Spleen (tissue), 11 donors: ENCODE measurements at regions not wholly inside any gene's neighbourhood (a gene's known extent, or its start where the extent isn't known, plus 50 kb on each side); places are given as distances from the start of the nearest gene placed in this dataset.

Source experiments
- DNase-seq: peaks from one replicate; pipeline ENCODE4 v3.0.0-alpha.2; 2020
- H3K27ac ChIP-seq, 8 donors: fragments of 200-600 bp; sonication (generic) in 7 of 8; 1 replicate in 4 of 8; 2 replicates in 4 of 8; pipeline versions ENCODE4 v1.5.0 to v1.8.0; 2016 to 2021; ENCODE audit warnings: inconsistent platforms in 4 of 8, mild to moderate bottlenecking in 4 of 8, moderate library complexity in 1 of 8
- H3K27me3 ChIP-seq, 7 donors: fragments of 200-600 bp; sonication (generic) in 6 of 7; replicated peaks in 1 of 7; 1 replicate in 4 of 7; 2 replicates in 3 of 7; pipeline versions ENCODE4 v1.5.0 to v1.8.0; 2016 to 2021; ENCODE audit warnings: inconsistent platforms in 3 of 7, mild to moderate bottlenecking in 1 of 7
- H3K36me3 ChIP-seq, 6 donors: fragments of 200-600 bp; sonication (generic) in 5 of 6; 1 replicate in 4 of 6; 2 replicates in 2 of 6; pipeline versions ENCODE4 v1.5.0 to v1.8.0; 2016 to 2021; ENCODE audit warnings: inconsistent platforms in 2 of 6
- H3K4me1 ChIP-seq, 6 donors: fragments of 200-600 bp; sonication (generic) in 5 of 6; 1 replicate in 3 of 6; 2 replicates in 3 of 6; pipeline versions ENCODE4 v1.5.0 to v1.8.0; 2016 to 2021; ENCODE audit warnings: inconsistent platforms in 3 of 6
- H3K4me3 ChIP-seq, 8 donors: fragments of 200-600 bp; sonication (generic) in 7 of 8; 1 replicate in 4 of 8; 2 replicates in 4 of 8; pipeline versions ENCODE4 v1.5.0 to v1.8.0; 2016 to 2021; ENCODE audit warnings: inconsistent platforms in 4 of 8, mild to moderate bottlenecking in 4 of 8, moderate library complexity in 2 of 8
- H3K9me3 ChIP-seq, 8 donors: fragments of 200-600 bp; sonication (generic) in 7 of 8; 1 replicate in 4 of 8; 2 replicates in 4 of 8; pipeline versions ENCODE4 v1.5.0 to v1.8.0; 2016 to 2021; ENCODE audit warnings: inconsistent platforms in 4 of 8
- POLR2A ChIP-seq, 3 donors: fragments of 450-650 bp; IDR thresholded peaks; one replicate each; pipeline ENCODE4 v1.5.1; 2017; ENCODE audit warnings: antibody characterized with exemption in 3 of 3, mild to moderate bottlenecking in 1 of 3
- POLR2AphosphoS5 ChIP-seq, 3 donors: sonication (generic); formaldehyde crosslinking; IDR thresholded peaks; one replicate each; pipeline ENCODE4 v1.5.1; 2017; ENCODE audit warnings: antibody characterized with exemption in 3 of 3
- WGBS, 5 donors: extraction: QIAGEN DNeasy Blood & Tissue Kit in 3 of 5; methylation state at CpG; one replicate each; pipeline versions ENCODE4 v1.1.5 to v1.1.7; 2013 to 2018; 5-methylcytosine and 5-hydroxymethylcytosine counted together
- intact Hi-C: fragments of 100-400 bp; cut with DNase I; formaldehyde crosslinking; loops from one replicate; pipeline ENCODE4 v1.15.0; 2023; ENCODE audit warnings: low total_unique reads
- TF ChIP-seq, protein P1 (sequence below), 11 experiments: fragments of 200-600 bp in 7 of 11; fragments of 450-650 bp in 4 of 11; sonication (generic) in 4 of 11; IDR thresholded peaks in 8 of 11; conservative IDR thresholded peaks in 3 of 11; 1 replicate in 7 of 11; 2 replicates in 4 of 11; pipeline versions ENCODE4 v1.4.0 to v1.8.0; 2016 to 2021; ENCODE audit warnings: antibody characterized with exemption in 11 of 11, inconsistent platforms in 4 of 11, mild to moderate bottlenecking in 1 of 11
- donor health status: healthy with polysubstance abuse.
- donor health status: DM: no; HTN: no; CAD: no; lungs with moderate emphysema.
- donor health status: DM: no; HTN: no; CAD: no.
- donor health status: Bipolar disorder and iron deficiency.
- donor health status: healthy.
- donor health status: DM: no; HTN: no; CAD: no.
- donor health status: DM: yes; HTN: yes; CAD: no.

DNA sequence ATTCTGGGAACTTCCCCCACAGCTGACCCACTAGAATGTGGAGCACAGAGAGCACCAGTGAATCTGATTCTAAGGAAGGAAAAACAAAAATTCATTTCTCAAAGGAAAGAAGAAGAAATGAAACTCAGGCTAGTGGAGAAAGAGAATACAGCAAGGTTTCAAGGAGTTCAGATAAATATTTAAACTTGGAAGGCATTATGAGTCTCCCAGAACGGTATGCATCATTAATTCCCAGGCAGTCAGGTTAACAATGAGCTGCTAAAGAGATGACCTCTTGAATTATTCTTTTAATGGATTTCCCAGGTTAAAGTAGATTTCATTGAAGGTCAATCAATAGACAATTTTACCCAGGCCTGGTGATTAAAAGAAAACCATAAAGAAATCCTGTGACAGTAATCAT lies 103.6 kb upstream of the KAZN start:
- intact Hi-C loops: no loop called here
- Histone ChIP-seq H3K27me3 (peaks cover 0 to 53% (median 0%) of the 10 kb centered on the region in 7 donors), H3K36me3 (no peaks in the 10 kb centered on the region), H3K9me3 (no peaks in the 10 kb centered on the region), H3K4me3 (no peak overlapping the region), H3K27ac (no peak overlapping the region), H3K4me1 (no peaks in the 10 kb centered on the region)
- TF ChIP-seq POLR2AphosphoS5 (IDR thresholded peaks at IDR 0.05): no peak
- TF ChIP-seq, protein P1, sequence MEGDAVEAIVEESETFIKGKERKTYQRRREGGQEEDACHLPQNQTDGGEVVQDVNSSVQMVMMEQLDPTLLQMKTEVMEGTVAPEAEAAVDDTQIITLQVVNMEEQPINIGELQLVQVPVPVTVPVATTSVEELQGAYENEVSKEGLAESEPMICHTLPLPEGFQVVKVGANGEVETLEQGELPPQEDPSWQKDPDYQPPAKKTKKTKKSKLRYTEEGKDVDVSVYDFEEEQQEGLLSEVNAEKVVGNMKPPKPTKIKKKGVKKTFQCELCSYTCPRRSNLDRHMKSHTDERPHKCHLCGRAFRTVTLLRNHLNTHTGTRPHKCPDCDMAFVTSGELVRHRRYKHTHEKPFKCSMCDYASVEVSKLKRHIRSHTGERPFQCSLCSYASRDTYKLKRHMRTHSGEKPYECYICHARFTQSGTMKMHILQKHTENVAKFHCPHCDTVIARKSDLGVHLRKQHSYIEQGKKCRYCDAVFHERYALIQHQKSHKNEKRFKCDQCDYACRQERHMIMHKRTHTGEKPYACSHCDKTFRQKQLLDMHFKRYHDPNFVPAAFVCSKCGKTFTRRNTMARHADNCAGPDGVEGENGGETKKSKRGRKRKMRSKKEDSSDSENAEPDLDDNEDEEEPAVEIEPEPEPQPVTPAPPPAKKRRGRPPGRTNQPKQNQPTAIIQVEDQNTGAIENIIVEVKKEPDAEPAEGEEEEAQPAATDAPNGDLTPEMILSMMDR (IDR thresholded peaks at IDR 0.05 in 8 of 11, conservative IDR thresholded peaks at IDR 0.05 in 3 of 11): no peak
- no peak for TF ChIP-seq POLR2A (IDR thresholded peaks at IDR 0.05)
- no peak for DNase-seq
- WGBS, 5 donors: 47 to 74% (median 63%) methylated on average over 1 of the region's 1 CpG

DNA sequence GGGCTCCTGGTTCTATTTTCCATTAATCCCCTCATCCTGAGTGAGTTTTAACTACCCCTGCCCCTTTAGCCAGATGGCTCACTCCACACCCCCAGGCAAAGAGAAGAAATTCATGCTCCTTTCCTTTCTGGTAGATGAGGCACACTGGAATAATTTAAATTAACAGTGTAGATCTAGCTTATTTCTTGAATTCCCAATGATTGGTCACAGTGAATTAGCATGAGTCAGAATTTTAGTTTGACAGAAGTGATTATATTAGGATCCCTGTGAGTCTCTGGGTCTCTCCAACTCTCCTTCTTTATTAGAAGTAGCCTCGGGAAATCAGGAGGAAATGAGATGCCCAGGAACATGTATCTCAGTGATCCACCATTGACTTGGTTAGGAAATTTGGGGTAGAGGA lies 103.1 kb upstream of the KAZN start:
- Histone ChIP-seq H3K36me3 (no peaks in the 10 kb centered on the region), H3K4me1 (no peaks in the 10 kb centered on the region), H3K27ac (no peak overlapping the region), H3K4me3 (no peak overlapping the region), H3K9me3 (no peaks in the 10 kb centered on the region), H3K27me3 (peaks cover 0 to 56% (median 0%) of the 10 kb centered on the region in 7 donors)
- WGBS, 5 donors: 69 to 91% (median 77%) methylated on average over 1 of the region's 1 CpG
- TF ChIP-seq, protein P1 (IDR thresholded peaks at IDR 0.05 in 8 of 11, conservative IDR thresholded peaks at IDR 0.05 in 3 of 11): no peak
- TF ChIP-seq POLR2AphosphoS5 (IDR thresholded peaks at IDR 0.05) (no peak), POLR2A (IDR thresholded peaks at IDR 0.05) (no peak)
- DNase-seq: no peak
- intact Hi-C loops: no loop called here

DNA sequence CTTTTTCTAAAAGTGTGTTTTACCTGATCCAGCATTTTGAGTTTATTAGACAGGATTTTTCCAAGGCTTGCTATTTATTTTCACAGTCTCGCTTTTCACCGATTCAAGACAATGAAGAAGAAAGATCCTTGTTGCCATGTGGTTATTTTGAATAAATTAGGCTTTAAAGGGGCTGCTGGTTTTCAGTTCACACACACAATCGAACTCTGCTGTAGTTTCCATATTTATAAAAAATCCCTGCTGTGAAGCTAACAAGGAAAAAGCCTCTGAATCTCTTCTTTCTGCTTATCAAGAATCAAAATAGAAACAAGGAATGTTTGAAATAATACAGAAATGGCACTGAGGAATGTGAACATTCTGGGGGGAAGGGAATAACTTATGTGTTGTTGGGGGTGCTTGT lies 102.5 kb upstream of the KAZN start:
- Histone ChIP-seq H3K4me3 (no peak overlapping the region), H3K27ac (no peak overlapping the region), H3K4me1 (no peaks in the 10 kb centered on the region), H3K36me3 (no peaks in the 10 kb centered on the region), H3K27me3 (peaks cover 0 to 56% (median 0%) of the 10 kb centered on the region in 7 donors), H3K9me3 (no peaks in the 10 kb centered on the region)
- no peak for DNase-seq
- TF ChIP-seq, protein P1 (IDR thresholded peaks at IDR 0.05 in 8 of 11, conservative IDR thresholded peaks at IDR 0.05 in 3 of 11): no peak
- TF ChIP-seq POLR2AphosphoS5 (IDR thresholded peaks at IDR 0.05) (no peak), POLR2A (IDR thresholded peaks at IDR 0.05) (no peak)
- WGBS, 5 donors: 74 to 89% (median 77%) methylated on average over 3 of the region's 3 CpGs
- intact Hi-C loops: no loop called here

DNA sequence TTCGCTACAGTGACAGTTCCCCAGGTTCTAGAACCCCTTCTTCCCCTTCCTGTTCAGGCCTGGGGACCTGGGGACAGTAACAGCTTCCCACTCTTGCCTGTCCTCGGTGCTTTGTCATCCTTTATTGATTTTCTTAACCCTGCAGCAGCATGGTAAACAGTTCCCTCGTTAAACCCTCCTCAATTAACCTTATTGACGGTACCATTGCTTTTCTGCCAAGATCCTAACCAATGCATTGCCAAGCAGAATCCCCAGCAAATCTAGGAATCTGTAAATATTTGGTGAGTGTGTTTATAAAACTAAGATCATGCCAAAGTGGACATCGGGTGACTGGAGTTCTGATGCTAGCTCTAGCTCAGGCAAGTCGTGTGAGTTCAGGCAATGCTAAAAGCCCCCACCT lies 99.6 kb upstream of the KAZN start:
- no peak for TF ChIP-seq POLR2AphosphoS5 (IDR thresholded peaks at IDR 0.05)
- TF ChIP-seq, protein P1 (IDR thresholded peaks at IDR 0.05 in 8 of 11, conservative IDR thresholded peaks at IDR 0.05 in 3 of 11): no peak
- no peak for TF ChIP-seq POLR2A (IDR thresholded peaks at IDR 0.05)
- 61 to 78% (median 63%) methylated on average over 6 of the region's 6 CpGs for WGBS, 5 donors
- intact Hi-C loops: no loop called here

More for the DNA sequence above, 99.6 kb upstream of the KAZN start:
- Histone ChIP-seq H3K36me3 (no peaks in the 10 kb centered on the region), H3K9me3 (no peaks in the 10 kb centered on the region), H3K27me3 (peaks cover 0 to 56% (median 0%) of the 10 kb centered on the region in 7 donors), H3K4me3 (no peak overlapping the region), H3K27ac (no peak overlapping the region), H3K4me1 (no peaks in the 10 kb centered on the region)
- DNase-seq: no peak
